GM21515 (cell line): ENCODE measurements at regions not wholly inside any gene's neighbourhood (a gene's known extent, or its start where the extent isn't known, plus 50 kb on each side); places are given as distances from the start of the nearest gene placed in this dataset.

ENCODE experiments used
- ATAC-seq: cut with Tn5 transposase; IDR thresholded peaks from one replicate; pipeline ENCODE4 v1.9.1; 2021; ENCODE audit not compliant: unreplicated experiment

- ATAC-seq: no peak
Observed at GRCh38 chr12:93200291-93200917, 177.3 kb upstream of the NUDT4 start.

DNA sequence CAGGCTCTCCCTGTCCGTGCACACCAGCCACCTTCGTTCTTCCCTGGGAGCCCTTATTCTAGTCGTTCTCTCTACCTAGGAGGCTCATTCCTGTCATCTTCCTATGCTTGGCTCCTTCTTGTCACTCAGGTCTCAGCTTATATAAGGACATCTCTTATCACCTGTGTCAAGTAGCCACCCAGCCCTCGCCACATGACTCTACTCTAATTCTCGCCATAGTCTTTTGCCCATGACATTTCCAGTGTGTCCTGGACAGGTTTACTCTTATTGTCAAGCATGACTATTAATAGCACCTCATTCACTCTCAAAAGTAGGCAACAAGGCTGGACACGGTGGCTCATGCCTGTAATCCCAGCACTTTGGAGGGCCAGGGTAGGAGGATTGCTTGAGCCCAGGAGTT, 175.7 kb upstream of the NUDT4 start:
- no peak for ATAC-seq

- no peak for ATAC-seq
Observed at GRCh38 chr12:93202688-93203087, 175.0 kb upstream of the NUDT4 start.

GRCh38 chr12:93203361-93203760, 174.4 kb upstream of the NUDT4 start:
- ATAC-seq: no peak

DNA sequence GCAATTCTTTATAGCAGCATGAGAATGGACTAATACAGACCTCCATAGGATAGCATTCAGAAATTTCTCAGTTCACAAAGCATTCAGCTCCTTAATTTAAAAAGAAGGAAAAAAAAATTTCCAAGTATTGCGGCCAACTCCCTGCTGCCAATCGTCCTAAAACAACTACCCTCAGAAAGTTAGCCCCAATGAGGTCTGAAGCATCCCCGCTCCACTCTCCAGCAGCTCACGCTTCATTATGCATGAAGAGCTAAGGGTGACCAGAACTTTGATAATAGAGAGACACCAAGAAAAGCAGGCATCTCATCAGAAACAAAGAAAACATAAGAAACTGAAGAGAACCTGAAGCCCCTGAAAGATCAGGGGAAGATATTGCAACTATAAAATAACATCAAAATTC, 172.8 kb upstream of the NUDT4 start:
- no peak for ATAC-seq

DNA sequence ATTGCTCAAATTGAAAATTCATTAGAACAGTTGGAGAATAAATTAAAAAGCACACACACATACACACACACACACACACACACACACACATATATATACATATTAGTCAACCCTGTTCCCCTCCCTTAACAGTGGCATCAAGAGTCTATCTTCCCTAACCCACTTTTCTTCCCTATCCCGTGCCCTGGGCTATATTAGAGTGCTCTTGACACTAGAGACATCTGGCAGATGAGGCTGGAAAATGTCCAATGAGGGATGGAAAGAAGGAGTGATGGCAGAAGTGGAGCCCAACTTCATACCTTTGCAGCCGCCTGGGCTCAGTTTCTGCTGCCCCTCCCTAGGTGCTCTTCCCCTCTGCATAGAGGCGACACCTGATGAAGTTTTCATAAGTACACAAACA, 172.4 kb upstream of the NUDT4 start:
- no peak for ATAC-seq

DNA sequence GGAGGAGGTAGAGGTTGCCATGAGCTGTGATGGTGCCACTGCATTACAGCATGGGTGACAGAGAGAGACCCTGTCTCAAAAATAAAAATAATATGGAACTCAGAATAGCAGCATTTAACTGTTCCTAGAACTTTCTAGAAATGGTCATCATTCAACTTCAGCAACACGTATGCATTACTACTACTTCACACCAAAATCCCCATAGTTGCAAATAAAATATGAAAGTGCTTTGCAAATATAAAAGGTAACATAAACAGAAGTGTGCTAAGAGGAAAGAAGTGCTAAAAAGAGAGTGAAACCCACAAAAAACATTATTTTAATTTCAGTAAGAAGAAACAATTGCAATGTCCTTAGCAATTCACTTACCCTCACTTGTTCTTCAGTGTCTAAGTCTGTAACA, 169.7 kb upstream of the NUDT4 start:
- ATAC-seq: no peak

DNA sequence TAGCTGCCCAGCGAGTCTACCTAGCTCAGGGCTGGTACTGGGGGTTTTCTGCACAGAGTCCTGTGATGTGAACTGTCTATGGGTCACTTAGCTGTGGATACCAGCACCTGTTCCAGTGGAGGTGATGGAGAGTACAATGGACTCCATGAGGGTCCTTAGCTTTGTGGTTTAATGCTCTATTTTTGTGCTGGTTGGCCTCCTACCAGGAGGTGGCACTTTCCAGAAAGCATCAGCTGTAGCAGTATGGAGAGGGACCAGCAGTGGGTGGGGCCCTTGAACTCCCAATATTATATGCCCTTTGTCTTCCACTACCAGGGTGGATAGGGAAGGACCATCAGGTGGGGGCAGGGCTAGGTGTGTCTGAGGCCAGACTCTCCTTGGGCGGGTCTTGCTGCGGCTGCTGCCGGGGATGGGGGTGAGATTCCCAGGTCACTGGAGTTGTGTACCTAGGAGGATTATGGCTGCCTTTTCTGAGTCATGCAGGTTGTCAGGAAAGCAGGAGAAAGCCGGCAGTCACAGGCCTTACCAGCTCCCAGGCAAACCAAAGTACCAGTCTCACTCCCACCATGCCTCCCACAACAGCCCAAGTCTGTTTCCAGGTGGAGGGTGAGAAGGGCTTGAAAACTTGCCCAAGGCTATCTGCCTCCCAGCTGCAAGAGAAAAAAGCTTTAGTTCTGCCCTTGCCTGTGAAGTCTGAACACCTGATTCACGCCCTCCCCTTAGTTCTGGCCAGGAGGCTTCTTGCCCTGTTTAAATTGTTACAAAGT, 163.0 kb upstream of the NUDT4 start:
- no peak for ATAC-seq

DNA sequence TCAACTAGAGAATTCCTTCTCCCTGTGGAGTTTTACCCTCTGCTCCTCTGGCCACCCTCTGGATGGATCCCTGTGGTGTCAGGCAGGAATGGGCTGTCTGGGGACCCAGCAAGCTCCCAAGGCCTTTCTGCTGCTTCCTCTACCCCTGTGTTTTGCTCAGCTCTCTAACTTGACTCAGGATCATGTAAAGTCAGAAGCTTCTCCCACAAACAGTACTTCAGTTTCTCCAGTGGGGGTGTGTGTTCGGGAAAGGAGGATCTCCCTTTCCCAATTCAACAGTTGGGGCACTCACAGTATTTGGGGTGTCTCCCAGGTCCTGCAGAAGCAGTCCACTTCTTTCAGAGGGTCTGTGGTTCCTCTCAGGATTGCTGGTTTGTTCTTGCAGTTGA, 162.4 kb upstream of the NUDT4 start:
- ATAC-seq: no peak

- no peak for ATAC-seq
Observed at GRCh38 chr12:93219947-93220346, 157.8 kb upstream of the NUDT4 start.

DNA sequence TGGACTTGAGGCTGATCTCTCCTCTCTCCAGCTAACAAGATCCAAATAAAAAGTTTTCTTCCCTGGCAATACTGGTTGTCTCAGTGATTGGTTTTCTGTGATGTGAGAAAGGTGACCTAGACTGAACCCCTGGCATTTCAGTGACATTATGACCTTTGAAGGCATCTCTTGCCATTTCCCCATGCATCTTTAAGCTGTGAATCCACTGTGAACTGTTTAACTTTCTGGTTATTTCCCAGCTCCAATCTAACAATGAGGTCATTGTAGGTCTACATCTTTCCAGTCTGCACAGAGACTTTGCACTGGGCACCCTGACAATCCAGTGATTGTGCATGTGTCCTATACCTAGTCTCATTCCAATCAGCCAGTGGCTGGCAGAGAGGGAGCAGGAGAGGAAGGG, 155.9 kb upstream of the NUDT4 start:
- no peak for ATAC-seq

GRCh38 chr12:93223440-93224426, 154.0 kb upstream of the NUDT4 start:
- no peak for ATAC-seq

- no peak for ATAC-seq
Observed at GRCh38 chr12:93225094-93225493, 152.6 kb upstream of the NUDT4 start.

DNA sequence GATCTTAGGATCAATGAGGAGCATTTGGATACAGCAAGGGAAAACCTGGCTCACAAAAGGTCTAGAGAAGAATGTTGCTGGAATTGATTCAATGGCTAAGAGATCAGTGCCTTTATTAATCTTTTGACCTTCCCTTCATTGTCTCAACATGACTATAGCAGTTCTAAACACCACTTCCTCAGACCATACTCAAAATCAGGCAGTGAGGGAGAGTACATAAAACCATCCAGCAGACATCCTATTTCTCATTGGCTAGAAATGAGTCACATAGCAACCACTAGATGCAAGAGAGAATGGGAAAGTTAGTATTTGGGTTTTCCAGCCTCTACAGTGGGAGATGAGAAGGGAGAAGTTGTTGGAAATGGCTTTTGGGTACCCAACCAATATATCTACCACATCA, 151.4 kb upstream of the NUDT4 start:
- ATAC-seq: no peak

GRCh38 chr12:93229494-93230325, 148.0 kb upstream of the NUDT4 start:
- ATAC-seq: no peak

DNA sequence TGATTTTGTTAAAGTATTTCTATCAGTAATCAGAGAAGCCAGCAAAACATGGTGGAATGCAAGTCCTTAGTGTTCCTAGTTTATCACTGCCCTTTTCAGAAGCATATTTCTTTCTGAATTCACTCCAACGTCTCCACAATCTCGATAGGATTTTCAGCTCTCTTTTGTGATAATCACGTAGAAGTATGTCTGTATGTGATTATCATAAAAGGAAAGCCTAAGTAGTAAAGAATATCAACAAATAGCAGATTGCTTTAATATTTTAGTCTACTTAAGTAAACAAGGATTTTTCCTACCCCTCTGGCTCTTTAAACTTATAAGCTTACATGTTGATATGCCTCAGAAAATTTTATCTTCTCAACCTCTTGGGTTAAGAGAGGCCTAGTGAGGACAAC, 147.4 kb upstream of the NUDT4 start:
- ATAC-seq: no peak

- no peak for ATAC-seq
Observed at GRCh38 chr12:93231938-93232337, 145.8 kb upstream of the NUDT4 start.

DNA sequence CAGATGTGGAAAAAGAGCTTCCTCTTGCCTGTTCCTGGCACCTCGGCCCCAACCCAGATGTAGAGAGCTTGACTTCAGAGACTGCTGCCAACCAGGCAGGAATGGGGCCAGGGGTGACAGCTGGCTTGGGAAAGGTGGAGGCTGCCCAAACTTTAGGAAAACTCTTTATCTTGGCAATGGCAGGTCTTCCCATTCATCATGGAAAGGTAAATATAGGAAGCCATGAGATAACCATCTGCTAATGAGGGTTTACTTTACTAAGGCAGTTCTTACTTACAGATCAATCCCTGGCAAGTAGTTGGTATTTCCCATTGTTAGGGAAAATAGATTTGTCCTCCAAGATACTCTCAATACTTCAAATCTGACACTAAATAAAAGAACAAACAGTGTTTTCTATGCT, 143.1 kb upstream of the NUDT4 start:
- ATAC-seq: no peak

GRCh38 chr12:93235881-93236280, 141.8 kb upstream of the NUDT4 start:
- no peak for ATAC-seq

- ATAC-seq: no peak
Observed at GRCh38 chr12:93237235-93237915, 140.3 kb upstream of the NUDT4 start.
